Spleen (tissue), 7 donors: ENCODE measurements at regions not wholly inside any gene's neighbourhood (a gene's known extent, or its start where the extent isn't known, plus 50 kb on each side); places are given as distances from the start of the nearest gene placed in this dataset.

Source experiments
- POLR2A ChIP-seq, 3 donors: fragments of 450-650 bp; IDR thresholded peaks; one replicate each; pipeline ENCODE4 v1.5.1; 2017; ENCODE audit warnings: antibody characterized with exemption in 3 of 3, mild to moderate bottlenecking in 1 of 3
- TF ChIP-seq, protein P1 (sequence below), 11 experiments: fragments of 200-600 bp in 7 of 11; fragments of 450-650 bp in 4 of 11; sonication (generic) in 4 of 11; IDR thresholded peaks in 8 of 11; conservative IDR thresholded peaks in 3 of 11; 1 replicate in 7 of 11; 2 replicates in 4 of 11; pipeline versions ENCODE4 v1.4.0 to v1.8.0; 2016 to 2021; ENCODE audit warnings: antibody characterized with exemption in 11 of 11, inconsistent platforms in 4 of 11, mild to moderate bottlenecking in 1 of 11
- donor health status: DM: no; HTN: no; CAD: no; lungs with moderate emphysema.
- donor health status: DM: no; HTN: no; CAD: no.
- donor health status: DM: no; HTN: no; CAD: no.

DNA sequence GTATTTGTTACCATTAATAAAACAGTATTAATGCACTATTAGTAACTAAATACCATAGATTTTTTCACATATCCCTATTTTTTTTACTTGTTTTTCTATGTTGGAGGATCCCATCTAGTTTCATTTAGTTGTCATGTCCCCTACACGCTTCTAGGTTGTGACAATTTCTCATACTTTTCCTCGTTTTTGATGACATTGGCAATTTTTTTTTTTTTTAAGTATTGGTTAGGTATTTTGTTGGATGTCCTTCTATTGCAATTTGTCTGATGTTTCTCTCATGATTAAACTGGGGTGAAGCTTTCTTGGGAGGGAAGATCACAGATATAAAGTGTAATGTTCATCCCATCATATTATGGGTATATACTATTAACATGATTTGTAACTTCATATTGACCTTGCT lies 409.1 kb upstream of the CNTN6 start:
- TF ChIP-seq, protein P1, sequence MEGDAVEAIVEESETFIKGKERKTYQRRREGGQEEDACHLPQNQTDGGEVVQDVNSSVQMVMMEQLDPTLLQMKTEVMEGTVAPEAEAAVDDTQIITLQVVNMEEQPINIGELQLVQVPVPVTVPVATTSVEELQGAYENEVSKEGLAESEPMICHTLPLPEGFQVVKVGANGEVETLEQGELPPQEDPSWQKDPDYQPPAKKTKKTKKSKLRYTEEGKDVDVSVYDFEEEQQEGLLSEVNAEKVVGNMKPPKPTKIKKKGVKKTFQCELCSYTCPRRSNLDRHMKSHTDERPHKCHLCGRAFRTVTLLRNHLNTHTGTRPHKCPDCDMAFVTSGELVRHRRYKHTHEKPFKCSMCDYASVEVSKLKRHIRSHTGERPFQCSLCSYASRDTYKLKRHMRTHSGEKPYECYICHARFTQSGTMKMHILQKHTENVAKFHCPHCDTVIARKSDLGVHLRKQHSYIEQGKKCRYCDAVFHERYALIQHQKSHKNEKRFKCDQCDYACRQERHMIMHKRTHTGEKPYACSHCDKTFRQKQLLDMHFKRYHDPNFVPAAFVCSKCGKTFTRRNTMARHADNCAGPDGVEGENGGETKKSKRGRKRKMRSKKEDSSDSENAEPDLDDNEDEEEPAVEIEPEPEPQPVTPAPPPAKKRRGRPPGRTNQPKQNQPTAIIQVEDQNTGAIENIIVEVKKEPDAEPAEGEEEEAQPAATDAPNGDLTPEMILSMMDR (IDR thresholded peaks at IDR 0.05 in 8 of 11, conservative IDR thresholded peaks at IDR 0.05 in 3 of 11): no peak
- TF ChIP-seq POLR2A (IDR thresholded peaks at IDR 0.05): no peak
